Loucy (cell line): ENCODE measurements at regions not wholly inside any gene's neighbourhood (a gene's known extent, or its start where the extent isn't known, plus 50 kb on each side); places are given as distances from the start of the nearest gene placed in this dataset.

Experiments
- CTCF ChIP-seq: fragments of 200-600 bp; sonication (generic); conservative IDR thresholded peaks from 2 replicates; pipeline ENCODE4 v1.5.1; 2014; ENCODE audit warnings: mild to moderate bottlenecking, antibody characterized with exemption, low read length
- EZH2phosphoT487 ChIP-seq: fragments of 200-600 bp; IDR thresholded peaks from 2 replicates; pipeline ENCODE4 v1.6.1; 2018; ENCODE audit warnings: antibody characterized with exemption, mild to moderate bottlenecking, moderate library complexity, borderline replicate concordance

DNA sequence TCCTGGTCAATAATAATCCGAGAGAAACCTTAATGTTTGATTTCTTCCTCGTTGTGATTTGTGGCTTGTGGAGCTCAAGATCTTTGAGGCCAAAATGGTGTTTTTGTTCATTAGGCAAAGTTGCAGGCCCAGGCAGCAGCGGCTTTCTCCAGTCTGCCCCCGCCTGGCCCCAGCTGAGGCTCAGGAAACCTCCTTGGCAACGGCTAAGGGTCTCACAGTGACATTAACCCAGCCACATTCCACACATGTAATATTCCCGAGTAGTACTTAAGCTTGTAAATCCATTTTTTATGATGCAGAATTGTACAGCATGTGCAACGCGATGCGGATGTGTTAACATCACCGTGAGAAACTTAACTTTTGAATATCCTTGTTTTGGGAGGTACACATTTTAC is 200.1 kb downstream of the BCL11A start:
- TF ChIP-seq CTCF (no peak), EZH2phosphoT487 (no peak)
